ENCODE measurements at regions not wholly inside any gene's neighbourhood (a gene's known extent, or its start where the extent isn't known, plus 50 kb on each side); places are given as distances from the start of the nearest gene placed in this dataset.
A peak's percentile ranks its signal among the peaks of the same experiment; 100 is the strongest.

DNA sequence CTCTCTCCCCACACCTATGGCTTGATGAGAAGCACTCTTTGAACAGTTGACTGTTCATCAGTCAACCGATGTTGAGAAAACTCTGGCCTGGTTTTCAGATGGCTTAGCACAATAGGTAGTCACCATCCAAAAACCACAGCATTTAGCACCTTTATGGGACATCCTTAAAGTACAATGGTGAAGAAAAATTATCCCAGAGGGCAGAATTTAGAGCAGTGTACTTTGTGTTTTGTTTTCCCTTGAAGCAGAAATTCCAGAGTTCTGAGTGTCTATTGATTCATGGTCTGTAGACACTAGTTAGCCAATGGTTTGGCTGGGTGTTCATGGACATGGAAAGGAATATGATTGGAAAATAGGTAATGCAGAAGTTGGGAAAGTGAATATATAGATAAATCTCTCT, 487.0 kb downstream of the PDHA2 start:
- TF ChIP-seq CTCF (conservative IDR thresholded peaks at IDR 0.05; ENCODE audit: low read depth) = no peak

DNA sequence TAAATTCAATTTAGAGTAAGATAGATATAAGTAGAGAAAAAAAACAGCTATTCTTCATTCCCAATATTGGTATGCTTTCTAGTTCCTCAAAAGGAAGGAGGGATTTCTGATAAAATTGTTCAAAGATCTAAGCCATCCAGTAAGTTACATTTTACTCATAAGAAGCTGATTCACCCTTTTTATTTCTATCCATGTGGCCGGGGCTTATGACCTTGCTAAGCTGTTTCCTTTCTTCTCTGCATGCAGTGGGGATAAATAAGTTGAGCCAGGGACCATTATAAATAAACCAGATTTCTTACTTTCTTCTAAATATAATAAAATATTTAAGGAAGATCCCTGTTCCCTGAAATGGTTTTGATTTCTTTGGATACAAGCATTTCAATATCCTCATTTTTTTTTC, 502.3 kb downstream of the PDHA2 start:
- DNase-seq (ENCODE audit: low spot score) = no peak
- POLR2A ChIA-PET (ENCODE audit: low non-redundant PET) = no interaction called here
- CTCF ChIA-PET = no interaction called here
- H3K27ac ChIP-seq = no peak overlapping the region
- TF ChIP-seq CTCF (conservative IDR thresholded peaks at IDR 0.05; ENCODE audit: low read depth) = no peak

More for the DNA sequence above, 487.0 kb downstream of the PDHA2 start:
- ChIA-PET POLR2A (ENCODE audit: low non-redundant PET) (no interaction called here), CTCF (no interaction called here)
- H3K27ac ChIP-seq = no peak overlapping the region
- no peak for DNase-seq (ENCODE audit: low spot score)

DNA sequence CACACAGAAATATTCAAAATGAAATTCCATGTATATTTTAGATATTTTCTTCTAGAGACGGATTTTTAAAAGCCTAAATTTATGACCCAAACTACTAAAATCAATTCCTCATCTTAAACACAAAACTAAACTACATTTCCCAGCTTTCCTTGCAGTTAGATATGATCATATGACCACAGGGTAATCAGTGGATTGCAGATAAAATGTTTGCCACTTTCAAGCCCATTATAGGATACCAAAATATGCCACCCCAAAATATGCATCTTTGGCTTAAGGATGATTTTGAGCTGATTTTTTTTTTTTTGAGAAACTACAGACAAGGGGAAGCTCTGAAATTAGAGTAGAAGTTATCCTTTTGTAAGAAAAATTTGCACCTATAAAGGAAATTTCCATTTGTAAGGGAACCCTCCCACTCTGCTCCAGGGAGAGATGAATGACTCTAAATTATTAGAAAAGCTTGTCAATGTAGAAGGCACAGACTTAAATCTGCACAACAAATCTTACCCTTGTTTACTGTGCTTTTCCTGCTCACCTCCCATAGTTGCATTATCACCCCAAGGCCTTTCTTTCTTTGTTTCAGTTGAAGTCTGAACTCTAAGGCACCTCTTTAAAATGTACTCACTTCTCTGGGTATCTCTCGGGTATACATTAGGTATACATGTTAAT, 503.0 kb downstream of the PDHA2 start:
- ChIA-PET CTCF (no interaction called here), POLR2A (ENCODE audit: low non-redundant PET) (no interaction called here)
- DNase-seq (ENCODE audit: low spot score) = no peak
- H3K27ac ChIP-seq = no peak overlapping the region
- no peak for TF ChIP-seq CTCF (conservative IDR thresholded peaks at IDR 0.05; ENCODE audit: low read depth)

DNA sequence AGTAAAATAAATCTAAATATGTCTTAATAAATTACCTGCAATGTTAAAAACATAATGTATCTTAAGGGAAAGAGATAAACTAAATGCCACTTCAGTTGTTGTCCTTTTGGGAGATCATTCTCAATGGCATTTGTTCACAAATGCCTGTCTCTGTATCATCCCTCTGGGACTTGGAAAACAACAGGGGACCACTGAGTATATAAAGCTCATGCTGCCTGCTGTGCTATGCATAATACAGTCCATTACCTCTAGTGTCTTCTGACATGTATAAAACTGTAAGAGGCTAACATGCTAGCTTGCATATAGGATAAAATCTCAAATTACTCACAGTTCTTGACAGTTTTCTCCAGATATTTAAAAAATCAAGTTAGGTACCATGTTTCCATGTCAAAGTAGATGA, 503.9 kb downstream of the PDHA2 start:
- TF ChIP-seq CTCF (conservative IDR thresholded peaks at IDR 0.05; ENCODE audit: low read depth) = no peak
- DNase-seq (ENCODE audit: low spot score) = no peak
- ChIA-PET POLR2A (ENCODE audit: low non-redundant PET) (no interaction called here), CTCF (no interaction called here)
- H3K27ac ChIP-seq = no peak overlapping the region

DNA sequence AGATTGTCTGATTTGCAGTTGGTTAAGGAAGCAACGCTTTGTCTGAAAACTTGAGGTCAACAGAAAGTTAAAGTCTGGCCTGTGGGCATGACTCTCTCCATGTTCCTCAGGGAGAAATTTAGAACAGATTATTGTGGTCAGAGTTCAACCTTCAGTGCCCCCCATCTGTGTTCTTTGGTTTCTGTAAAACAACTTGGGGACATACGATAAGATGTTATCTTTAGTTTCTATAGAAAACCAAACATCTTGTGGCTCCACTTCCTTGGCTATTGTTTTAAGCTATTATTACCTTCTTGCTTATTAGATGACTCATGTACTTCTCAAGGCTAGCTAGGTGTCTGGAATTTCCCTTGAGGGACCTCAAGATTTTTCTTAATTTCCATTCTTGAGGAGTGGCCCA, 507.7 kb downstream of the PDHA2 start:
- ChIA-PET CTCF (no interaction called here), POLR2A (ENCODE audit: low non-redundant PET) (no interaction called here)
- no peak overlapping the region for H3K27ac ChIP-seq

DNA sequence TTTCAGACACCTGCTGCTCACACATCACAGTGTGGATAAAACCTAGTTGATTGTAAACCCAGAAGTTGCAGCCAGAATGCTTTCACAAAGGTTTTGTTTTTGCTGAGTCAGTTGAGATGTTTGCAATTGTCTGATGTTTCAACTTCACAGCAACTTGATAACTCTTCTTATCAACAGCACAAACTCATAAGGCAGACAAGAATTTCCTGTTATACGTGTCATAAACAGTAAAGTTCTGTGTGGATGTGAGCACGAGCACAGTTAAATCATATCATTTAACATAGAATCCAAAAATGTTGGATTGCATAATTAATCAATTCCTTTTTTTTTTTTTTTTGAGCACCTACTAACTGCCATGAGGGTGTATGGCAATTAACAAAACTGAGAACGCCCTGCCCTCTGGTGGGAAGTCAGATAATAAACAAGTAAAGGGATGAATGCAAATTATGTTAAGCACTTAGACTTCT, 512.2 kb downstream of the PDHA2 start:
- peak; percentile 30 for TF ChIP-seq CTCF (conservative IDR thresholded peaks at IDR 0.05; ENCODE audit: low read depth)
- CTCF ChIA-PET = interaction anchor here (0.5 to 1.0 kb wide), 5 partner anchors 19 to 1165 kb away, joined by 3 to 4 read pairs (median 3); partner anchors contain the start of gene UNC5C
- DNase-seq (ENCODE audit: low spot score) = peak; percentile 24
- no peak overlapping the region for H3K27ac ChIP-seq
- POLR2A ChIA-PET (ENCODE audit: low non-redundant PET) = no interaction called here

More for the DNA sequence above, 507.7 kb downstream of the PDHA2 start:
- no peak for TF ChIP-seq CTCF (conservative IDR thresholded peaks at IDR 0.05; ENCODE audit: low read depth)
- no peak for DNase-seq (ENCODE audit: low spot score)
